Progenitor cell of endocrine pancreas (in vitro differentiated cells): ENCODE measurements at regions not wholly inside any gene's neighbourhood (a gene's known extent, or its start where the extent isn't known, plus 50 kb on each side); places are given as distances from the start of the nearest gene placed in this dataset.

Experiments
- DNase-seq: peaks from one replicate; pipeline ENCODE4 v3.0.0; 2021; ENCODE audit warnings: low spot score; ENCODE audit not compliant: unreplicated experiment
- H3K27ac Mint-ChIP-seq: 2 replicates; pipeline ENCODE4 v1.8.0; 2021; ENCODE audit warnings: mild to moderate bottlenecking, moderate library complexity, mixed read lengths
- H3K27me3 Mint-ChIP-seq: 2 replicates; pipeline ENCODE4 v1.8.0; 2021; ENCODE audit warnings: mixed read lengths
- H3K36me3 Mint-ChIP-seq: 2 replicates; pipeline ENCODE4 v1.8.0; 2022; ENCODE audit warnings: mixed read lengths; ENCODE audit not compliant: insufficient read depth
- H3K4me1 Mint-ChIP-seq: 2 replicates; pipeline ENCODE4 v1.8.0; 2021; ENCODE audit warnings: low read depth, mixed read lengths
- H3K4me3 Mint-ChIP-seq: 2 replicates; pipeline ENCODE4 v1.8.0; 2021; ENCODE audit warnings: low read depth, mild to moderate bottlenecking, moderate library complexity, mixed read lengths
- H3K9me3 Mint-ChIP-seq: 2 replicates; pipeline ENCODE4 v1.8.0; 2021; ENCODE audit warnings: low read depth, mixed read lengths
- TF ChIP-seq, protein P1 (sequence below): fragments of 200-600 bp; sonication (generic); IDR thresholded peaks from one replicate; pipeline ENCODE4 v1.5.0; 2021; ENCODE audit warnings: antibody characterized with exemption, mild to moderate bottlenecking; ENCODE audit not compliant: unreplicated experiment

- Mint-ChIP-seq H3K4me1 (no peaks in the 10 kb centered on the region), H3K9me3 (no peaks in the 10 kb centered on the region), H3K27me3 (no peaks in the 10 kb centered on the region), H3K36me3 (no peaks in the 10 kb centered on the region), H3K27ac (no peak overlapping the region), H3K4me3 (no peak overlapping the region)
- TF ChIP-seq, protein P1, sequence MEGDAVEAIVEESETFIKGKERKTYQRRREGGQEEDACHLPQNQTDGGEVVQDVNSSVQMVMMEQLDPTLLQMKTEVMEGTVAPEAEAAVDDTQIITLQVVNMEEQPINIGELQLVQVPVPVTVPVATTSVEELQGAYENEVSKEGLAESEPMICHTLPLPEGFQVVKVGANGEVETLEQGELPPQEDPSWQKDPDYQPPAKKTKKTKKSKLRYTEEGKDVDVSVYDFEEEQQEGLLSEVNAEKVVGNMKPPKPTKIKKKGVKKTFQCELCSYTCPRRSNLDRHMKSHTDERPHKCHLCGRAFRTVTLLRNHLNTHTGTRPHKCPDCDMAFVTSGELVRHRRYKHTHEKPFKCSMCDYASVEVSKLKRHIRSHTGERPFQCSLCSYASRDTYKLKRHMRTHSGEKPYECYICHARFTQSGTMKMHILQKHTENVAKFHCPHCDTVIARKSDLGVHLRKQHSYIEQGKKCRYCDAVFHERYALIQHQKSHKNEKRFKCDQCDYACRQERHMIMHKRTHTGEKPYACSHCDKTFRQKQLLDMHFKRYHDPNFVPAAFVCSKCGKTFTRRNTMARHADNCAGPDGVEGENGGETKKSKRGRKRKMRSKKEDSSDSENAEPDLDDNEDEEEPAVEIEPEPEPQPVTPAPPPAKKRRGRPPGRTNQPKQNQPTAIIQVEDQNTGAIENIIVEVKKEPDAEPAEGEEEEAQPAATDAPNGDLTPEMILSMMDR = no peak
- DNase-seq = no peak
These were observed 182.2 kb upstream of the GNPDA2 start for GRCh38 chr4:44908565-44908964.

GRCh38 chr4:44872246-44872645, 145.9 kb upstream of the GNPDA2 start:
- H3K9me3 Mint-ChIP-seq = no peaks in the 10 kb centered on the region
- H3K36me3 Mint-ChIP-seq = no peaks in the 10 kb centered on the region
- no peak for DNase-seq
- no peak overlapping the region for H3K4me3 Mint-ChIP-seq
- no peak overlapping the region for H3K27ac Mint-ChIP-seq
- TF ChIP-seq, protein P1 = no peak
- no peaks in the 10 kb centered on the region for H3K27me3 Mint-ChIP-seq
- peaks cover 4% of the 10 kb centered on the region for H3K4me1 Mint-ChIP-seq

DNA sequence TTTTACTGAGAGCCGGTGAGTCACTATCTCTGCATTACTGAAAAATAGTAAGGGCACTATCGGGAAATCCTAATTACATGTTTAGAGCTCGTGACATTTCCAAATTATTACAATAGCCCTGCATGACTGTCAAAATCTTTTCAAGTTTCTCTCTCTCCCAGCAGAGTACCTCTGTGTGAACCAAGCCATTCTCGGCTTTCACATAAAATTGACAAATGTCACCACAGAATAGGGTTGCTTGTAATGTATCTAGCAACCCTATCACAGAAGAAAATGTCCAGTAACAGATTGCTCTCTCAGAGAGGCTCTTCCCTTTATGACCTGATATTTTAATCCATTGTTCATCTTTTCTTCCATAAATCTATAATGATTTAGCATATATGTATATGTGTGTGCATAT, 144.8 kb upstream of the GNPDA2 start:
- TF ChIP-seq, protein P1 = no peak
- H3K27me3 Mint-ChIP-seq = no peaks in the 10 kb centered on the region
- peaks cover 4% of the 10 kb centered on the region for H3K4me1 Mint-ChIP-seq
- DNase-seq = no peak
- H3K4me3 Mint-ChIP-seq = no peak overlapping the region
- H3K36me3 Mint-ChIP-seq = no peaks in the 10 kb centered on the region
- H3K27ac Mint-ChIP-seq = no peak overlapping the region
- no peaks in the 10 kb centered on the region for H3K9me3 Mint-ChIP-seq

- Mint-ChIP-seq H3K27me3 (no peaks in the 10 kb centered on the region), H3K9me3 (no peaks in the 10 kb centered on the region), H3K4me3 (no peak overlapping the region), H3K4me1 (peaks cover 4% of the 10 kb centered on the region), H3K27ac (no peak overlapping the region), H3K36me3 (no peaks in the 10 kb centered on the region)
- TF ChIP-seq, protein P1 = no peak
- no peak for DNase-seq
These were observed 143.6 kb upstream of the GNPDA2 start for GRCh38 chr4:44869985-44870384.

DNA sequence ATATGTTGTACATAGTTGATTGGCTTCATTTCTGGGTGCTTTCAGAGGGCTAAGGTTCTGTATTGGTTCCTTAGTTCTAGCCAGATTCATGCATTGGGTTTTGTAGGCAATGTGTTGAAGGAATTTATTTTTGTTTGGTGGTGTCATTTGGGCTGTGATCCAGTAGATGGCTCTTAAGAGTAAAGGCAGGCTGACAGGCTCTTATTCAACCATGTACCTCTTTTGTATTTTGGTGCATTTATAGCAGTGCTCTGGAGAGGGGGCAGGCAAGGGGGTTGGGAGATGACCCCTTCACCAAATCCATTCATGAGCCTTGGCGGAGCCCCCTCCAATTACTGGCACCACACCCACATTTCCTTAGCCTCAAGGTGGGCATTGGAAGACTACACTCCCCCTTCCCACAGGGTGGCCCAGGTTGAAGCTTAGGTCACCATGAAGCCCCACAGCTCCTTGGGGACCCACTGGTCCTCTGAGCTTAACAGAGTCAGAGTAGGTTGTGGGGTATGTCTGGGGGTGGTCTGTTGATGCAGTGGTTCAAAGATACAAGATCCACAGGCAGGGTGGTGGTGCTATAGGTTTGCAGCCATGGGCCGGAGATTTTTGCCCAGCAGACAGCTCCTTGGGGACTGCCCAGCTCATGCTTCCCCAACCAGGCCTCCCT, 143.0 kb upstream of the GNPDA2 start:
- Mint-ChIP-seq H3K27me3 (no peaks in the 10 kb centered on the region), H3K4me1 (peaks cover 4% of the 10 kb centered on the region), H3K36me3 (no peaks in the 10 kb centered on the region), H3K27ac (no peak overlapping the region), H3K4me3 (no peak overlapping the region), H3K9me3 (no peaks in the 10 kb centered on the region)
- TF ChIP-seq, protein P1 = no peak
- DNase-seq = no peak
